ENCODE measurements at regions not wholly inside any gene's neighbourhood (a gene's known extent, or its start where the extent isn't known, plus 50 kb on each side); places are given as distances from the start of the nearest gene placed in this dataset.

DNA sequence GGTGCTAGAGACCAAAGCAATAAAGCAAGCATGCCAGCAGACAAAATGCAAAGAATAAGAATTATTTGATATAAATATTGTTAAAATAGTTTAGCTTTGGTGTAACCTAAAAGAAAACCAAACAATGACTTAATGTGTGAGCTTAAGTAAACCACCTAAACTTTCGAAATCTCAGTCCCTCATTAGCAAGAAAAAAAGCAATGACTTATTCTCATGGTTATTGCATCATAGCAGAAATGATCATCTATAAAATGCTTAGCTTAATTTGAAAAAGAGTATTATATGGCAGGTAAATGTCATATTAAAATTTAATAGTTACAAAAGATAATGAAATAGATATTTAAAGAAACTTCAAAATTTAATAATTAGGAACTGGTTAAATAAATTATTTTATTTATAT is 1395.7 kb upstream of the EYS start:
- TF ChIP-seq EZH2 (IDR thresholded peaks at IDR 0.05; ENCODE audit: low read depth): no peak
- TF ChIP-seq, protein P1, sequence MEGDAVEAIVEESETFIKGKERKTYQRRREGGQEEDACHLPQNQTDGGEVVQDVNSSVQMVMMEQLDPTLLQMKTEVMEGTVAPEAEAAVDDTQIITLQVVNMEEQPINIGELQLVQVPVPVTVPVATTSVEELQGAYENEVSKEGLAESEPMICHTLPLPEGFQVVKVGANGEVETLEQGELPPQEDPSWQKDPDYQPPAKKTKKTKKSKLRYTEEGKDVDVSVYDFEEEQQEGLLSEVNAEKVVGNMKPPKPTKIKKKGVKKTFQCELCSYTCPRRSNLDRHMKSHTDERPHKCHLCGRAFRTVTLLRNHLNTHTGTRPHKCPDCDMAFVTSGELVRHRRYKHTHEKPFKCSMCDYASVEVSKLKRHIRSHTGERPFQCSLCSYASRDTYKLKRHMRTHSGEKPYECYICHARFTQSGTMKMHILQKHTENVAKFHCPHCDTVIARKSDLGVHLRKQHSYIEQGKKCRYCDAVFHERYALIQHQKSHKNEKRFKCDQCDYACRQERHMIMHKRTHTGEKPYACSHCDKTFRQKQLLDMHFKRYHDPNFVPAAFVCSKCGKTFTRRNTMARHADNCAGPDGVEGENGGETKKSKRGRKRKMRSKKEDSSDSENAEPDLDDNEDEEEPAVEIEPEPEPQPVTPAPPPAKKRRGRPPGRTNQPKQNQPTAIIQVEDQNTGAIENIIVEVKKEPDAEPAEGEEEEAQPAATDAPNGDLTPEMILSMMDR (conservative IDR thresholded peaks at IDR 0.05): no peak

All from PC-9 (cell line).